ENCODE measurements at regions not wholly inside any gene's neighbourhood (a gene's known extent, or its start where the extent isn't known, plus 50 kb on each side); places are given as distances from the start of the nearest gene placed in this dataset.

GRCh38 chr13:80513196-80513595, 172.3 kb upstream of the SPRY2 start:
- no peak overlapping the region for H3K9ac ChIP-seq (ENCODE audit: control insufficient read depth, insufficient read depth, low read length)
- H4K20me1 ChIP-seq (ENCODE audit: control insufficient read depth, insufficient read depth) = no peaks in the 10 kb centered on the region
- no TSS peak for BruUV-seq (replicated peaks)
- no peak overlapping the region for H3K4me2 ChIP-seq (ENCODE audit: control insufficient read depth, insufficient read depth)
- no peaks in the 10 kb centered on the region for H3K27me3 ChIP-seq (replicated peaks in 1 of 2; ENCODE audit: control insufficient read depth in 2 of 2, insufficient read depth in 2 of 2, low read length in 1 of 2)
- RAD21 ChIA-PET (ENCODE audit: unreplicated experiment) = no interaction called here
- no peak for ATAC-seq
- no peak overlapping the region for H2AFZ ChIP-seq (ENCODE audit: control insufficient read depth, low read depth, low read length)
- 0% methylated on average over 1 of the region's 1 CpG for WGBS (ENCODE audit: insufficient coverage, insufficient replicate concordance, low lambda C conversion rate, missing lambda C conversion rate)
- H3K79me2 ChIP-seq (ENCODE audit: control insufficient read depth, insufficient read depth, low read length) = no peaks in the 10 kb centered on the region
- intact Hi-C loops (cut with micrococcal nuclease; ENCODE audit: unreplicated experiment) (no loop called here), in situ Hi-C loops (cut with MboI) (no loop called here)
- H3K4me3 ChIP-seq = no peak overlapping the region
- POLR2A ChIA-PET = no interaction called here
- CTCF ChIA-PET = interaction anchor here (1.5 kb wide), 1 partner anchor 11 kb away, joined by 8 read pairs; no protein-coding TSS in a partner anchor
- no peaks in the 10 kb centered on the region for H3K36me3 ChIP-seq (ENCODE audit: control insufficient read depth in 2 of 2, insufficient read depth in 2 of 2, low read length in 1 of 2)
- SMC1A ChIA-PET (ENCODE audit: uncharacterized antibody, unreplicated experiment) = interaction anchor here (0.6 to 1.2 kb wide), 3 partner anchors 13 to 52 kb away, joined by 3 read pairs; no protein-coding TSS in a partner anchor
- no peak for DNase-seq (ENCODE audit: low read depth, low spot score)
- no peaks in the 10 kb centered on the region for H3K4me1 ChIP-seq (ENCODE audit: control insufficient read depth, insufficient read depth, low read length)
- FAIRE-seq = no peak
- TF ChIP-seq YBX1 (IDR thresholded peaks at IDR 0.05) (no peak), RUNX3 (IDR thresholded peaks at IDR 0.05; ENCODE audit: low read length) (no peak), MXI1 (IDR thresholded peaks at IDR 0.05; ENCODE audit: low read depth, low read length) (no peak), RAD51 (IDR thresholded peaks at IDR 0.05) (no peak), BCLAF1 (IDR thresholded peaks at IDR 0.05) (no peak), YY1 (IDR thresholded peaks at IDR 0.05; ENCODE audit: low read depth, low read length) (no peak), CBX5 (IDR thresholded peaks at IDR 0.05; ENCODE audit: low read depth) (no peak), KLF5 (IDR thresholded peaks at IDR 0.05; ENCODE audit: partially characterized antibody) (no peak), SRF (IDR thresholded peaks at IDR 0.05; ENCODE audit: low read depth in 2 of 2, low read length in 2 of 2) (no peak), SREBF1 (IDR thresholded peaks at IDR 0.05; ENCODE audit: low read length) (no peak), MEF2A (IDR thresholded peaks at IDR 0.05; ENCODE audit: insufficient read depth, low read depth, low read length) (no peak), NBN (IDR thresholded peaks at IDR 0.05) (no peak), ASH2L (IDR thresholded peaks at IDR 0.05; ENCODE audit: borderline replicate concordance, low read depth) (no peak), GATAD2B (conservative IDR thresholded peaks at IDR 0.05; ENCODE audit: low read depth) (no peak), NFXL1 (IDR thresholded peaks at IDR 0.05; ENCODE audit: borderline replicate concordance) (no peak), ZNF207 (IDR thresholded peaks at IDR 0.05; ENCODE audit: borderline replicate concordance) (no peak)
- H3K9me3 ChIP-seq (replicated peaks; ENCODE audit: control insufficient read depth, insufficient read depth, low read length) = no peaks in the 10 kb centered on the region
- no peak overlapping the region for H3K27ac ChIP-seq (ENCODE audit: control insufficient read depth, insufficient read depth)

All from GM12878 (cell line).